PC-9 (cell line): ENCODE measurements at regions not wholly inside any gene's neighbourhood (a gene's known extent, or its start where the extent isn't known, plus 50 kb on each side); places are given as distances from the start of the nearest gene placed in this dataset.

Experiments
- BruUV-seq: library from RNA; stranded (reverse); fragments of 400-500 nt; replicated peaks from 2 replicates; lab custom pipeline; 2021; lab: Mats Ljungman, UMichigan
- CTCF ChIA-PET: fragments of 300-600 bp; sonication (Branson Sonifier 250); formaldehyde crosslinking; loops from one replicate; lab custom pipeline; 2022; ENCODE audit warnings: antibody characterized with exemption; lab: Charles Lee
- POLR2A ChIA-PET: fragments of 300-600 bp; sonication (Branson Sonifier 250); formaldehyde crosslinking; loops from one replicate; lab custom pipeline; 2022; ENCODE audit warnings: antibody characterized with exemption; ENCODE audit not compliant: unreplicated experiment; lab: Charles Lee
- DNase-seq, 2 experiments: peaks; one replicate each; pipeline versions ENCODE4 v3.0.0 to v3.0.0-alpha.2; 2015 to 2022; ENCODE audit warnings: mixed read lengths in 1 of 2
- H2AFZ ChIP-seq: fragments of 200-600 bp; sonication (generic); 2 replicates; pipeline ENCODE4 v1.8.1; 2017; ENCODE audit warnings: antibody characterized with exemption
- H3F3A ChIP-seq: fragments of 200-600 bp; sonication (generic); 2 replicates; pipeline ENCODE4 v1.8.1; 2017; ENCODE audit warnings: antibody characterized with exemption, mild to moderate bottlenecking, low read depth; ENCODE audit not compliant: insufficient read depth
- H3K27ac ChIP-seq: fragments of 200-600 bp; sonication (generic); 2 replicates; pipeline ENCODE4 v1.6.1; 2016; ENCODE audit warnings: mixed run types
- H3K27me3 ChIP-seq: fragments of 200-600 bp; sonication (generic); 2 replicates; pipeline ENCODE4 v1.6.1; 2016; ENCODE audit warnings: low read depth, mixed run types; ENCODE audit not compliant: insufficient read depth
- H3K36me3 ChIP-seq: fragments of 200-600 bp; sonication (generic); 2 replicates; pipeline ENCODE4 v1.6.1; 2016; ENCODE audit warnings: low read depth, mixed run types
- H3K4me1 ChIP-seq: fragments of 200-600 bp; sonication (generic); replicated peaks from 2 replicates; pipeline ENCODE4 v1.6.1; 2016; ENCODE audit warnings: mixed run types; ENCODE audit not compliant: insufficient read depth
- H3K4me2 ChIP-seq: fragments of 200-600 bp; sonication (generic); 2 replicates; pipeline ENCODE4 v1.6.1; 2017; ENCODE audit warnings: mixed run types
- H3K4me3 ChIP-seq: fragments of 200-600 bp; sonication (generic); 2 replicates; pipeline ENCODE4 v1.6.1; 2016; ENCODE audit warnings: mixed run types
- H3K79me2 ChIP-seq: fragments of 200-600 bp; sonication (generic); 2 replicates; pipeline ENCODE4 v1.6.1; 2017; ENCODE audit warnings: low read depth, mixed run types
- H3K9me2 ChIP-seq: fragments of 200-600 bp; sonication (generic); 2 replicates; pipeline ENCODE4 v1.8.1; 2017; ENCODE audit warnings: mild to moderate bottlenecking; ENCODE audit not compliant: insufficient read depth
- H3K9me3 ChIP-seq: fragments of 200-600 bp; sonication (generic); 2 replicates; pipeline ENCODE4 v1.8.1; 2016; ENCODE audit warnings: low read depth; ENCODE audit not compliant: insufficient read depth
- H4K20me1 ChIP-seq: fragments of 200-600 bp; sonication (generic); 2 replicates; pipeline ENCODE4 v1.8.1; 2017; ENCODE audit not compliant: insufficient read depth
- CTCF ChIP-seq: fragments of 200-600 bp; sonication (generic); conservative IDR thresholded peaks from 2 replicates; pipeline ENCODE4 v1.6.1; 2017; ENCODE audit warnings: mixed run types, antibody characterized with exemption, mild to moderate bottlenecking, moderate library complexity
- EZH2 ChIP-seq: fragments of 200-600 bp; sonication (generic); IDR thresholded peaks from 2 replicates; pipeline ENCODE4 v1.8.0; 2017; ENCODE audit warnings: antibody characterized with exemption, low read depth
- intact Hi-C: fragments of 100-400 bp; cut with micrococcal nuclease; formaldehyde crosslinking; loops from one replicate; pipeline ENCODE4 v1.10.0; 2022; ENCODE audit not compliant: unreplicated experiment

- BruUV-seq: no TSS peak
- Histone ChIP-seq H3K4me3 (no peak overlapping the region), H3K9me2 (no peaks in the 10 kb centered on the region), H3K4me2 (no peak overlapping the region), H2AFZ (no peak overlapping the region), H3K9me3 (no peaks in the 10 kb centered on the region), H3F3A (0 out of 2 replicates have a peak, but pooled peaks cover under 1% of the 10 kb centered on the region), H3K4me1 (no peaks in the 10 kb centered on the region; the same call in 1 of the 2 replicates), H4K20me1 (no peaks in the 10 kb centered on the region), H3K27me3 (no peaks in the 10 kb centered on the region), H3K36me3 (no peaks in the 10 kb centered on the region), H3K79me2 (no peaks in the 10 kb centered on the region), H3K27ac (no peak overlapping the region)
- ChIA-PET CTCF (no interaction called here), POLR2A (no interaction called here)
- intact Hi-C loops: loop anchor here (5.0 to 10.0 kb wide), 2 partner anchors 39 to 221 kb away; no protein-coding TSS in a partner anchor
- TF ChIP-seq CTCF (no peak), EZH2 (no peak)
- no peak for DNase-seq
Measured at GRCh38 chr9:88816141-88816540, 175.1 kb upstream of the S1PR3 start.

DNA sequence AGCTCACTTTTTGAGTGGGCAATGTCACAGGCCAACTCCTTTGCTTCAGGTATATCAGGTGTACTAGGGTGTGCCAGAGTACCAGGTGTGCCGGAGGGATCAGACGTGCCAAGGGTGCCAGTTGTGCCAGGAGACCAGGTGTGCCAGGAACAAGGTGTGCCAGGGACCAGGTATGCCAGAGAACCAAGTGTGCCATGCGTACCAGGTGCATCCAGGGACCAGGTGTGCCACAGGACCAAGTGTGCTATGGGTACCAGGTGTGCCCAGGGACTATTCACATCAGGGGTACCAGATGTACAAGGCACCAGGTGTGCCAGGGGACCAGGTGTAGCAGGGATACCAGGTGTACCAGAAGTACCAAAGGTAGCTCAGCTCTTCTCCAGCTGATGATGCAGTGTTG lies 174.7 kb upstream of the S1PR3 start:
- Histone ChIP-seq H3F3A (no peaks in the 10 kb centered on the region), H3K4me3 (no peak overlapping the region), H3K27ac (no peak overlapping the region), H3K36me3 (no peaks in the 10 kb centered on the region), H3K9me2 (no peaks in the 10 kb centered on the region), H3K9me3 (no peaks in the 10 kb centered on the region), H3K79me2 (no peaks in the 10 kb centered on the region), H3K4me2 (no peak overlapping the region), H4K20me1 (no peaks in the 10 kb centered on the region), H3K27me3 (no peaks in the 10 kb centered on the region), H2AFZ (no peak overlapping the region), H3K4me1 (no peaks in the 10 kb centered on the region; the same call in 1 of the 2 replicates)
- intact Hi-C loops: loop anchor here (5.0 to 10.0 kb wide), 2 partner anchors 39 to 222 kb away; no protein-coding TSS in a partner anchor
- ChIA-PET POLR2A (no interaction called here), CTCF (no interaction called here)
- no peak for DNase-seq
- no TSS peak for BruUV-seq
- TF ChIP-seq EZH2 (no peak), CTCF (no peak)

GRCh38 chr9:88817628-88818027 lies 173.6 kb upstream of the S1PR3 start:
- H3K9me3 ChIP-seq: no peaks in the 10 kb centered on the region
- H3K27me3 ChIP-seq: no peaks in the 10 kb centered on the region
- ChIA-PET POLR2A (interaction anchor here (0.7 kb wide), 1 partner anchor 67 kb away, joined by 18 read pairs; no protein-coding TSS in a partner anchor), CTCF (no interaction called here)
- intact Hi-C loops: loop anchor here (2.0 to 10.0 kb wide), 3 partner anchors 40 to 223 kb away; no protein-coding TSS in a partner anchor
- no peaks in the 10 kb centered on the region for H3K36me3 ChIP-seq
- no peaks in the 10 kb centered on the region for H3F3A ChIP-seq
- no peaks in the 10 kb centered on the region for H4K20me1 ChIP-seq
- no peaks in the 10 kb centered on the region; the same call in 1 of the 2 replicates for H3K4me1 ChIP-seq
- H3K79me2 ChIP-seq: no peaks in the 10 kb centered on the region
- no peak overlapping the region for H2AFZ ChIP-seq
- H3K4me3 ChIP-seq: no peak overlapping the region
- TF ChIP-seq CTCF: no peak
- TF ChIP-seq EZH2: no peak
- no peak overlapping the region for H3K4me2 ChIP-seq
- no peaks in the 10 kb centered on the region for H3K9me2 ChIP-seq
- no TSS peak for BruUV-seq
- no peak for DNase-seq
- no peak overlapping the region for H3K27ac ChIP-seq
